ENCODE measurements at regions not wholly inside any gene's neighbourhood (a gene's known extent, or its start where the extent isn't known, plus 50 kb on each side); places are given as distances from the start of the nearest gene placed in this dataset.

- peak overlapping the region; percentile 50 for H3K4me3 ChIP-seq (ENCODE audit: low read depth, low read length)
- TF ChIP-seq MYC (IDR thresholded peaks at IDR 0.05; ENCODE audit: low read depth, low read length) = peak; percentile 37; the same call in 1 of the 2 replicates
- TF ChIP-seq CTCF (IDR thresholded peaks at IDR 0.05; ENCODE audit: low read depth, low read length) = no peak
- TF ChIP-seq MAX (IDR thresholded peaks at IDR 0.05; ENCODE audit: low read depth, low read length) = peak; percentile 9; the same call in 1 of the 2 replicates
- peak; percentile 85 for DNase-seq (ENCODE audit: low read depth)
These were observed 346.6 kb upstream of the KLF6 start for GRCh38 chr10:4131407-4132215.

GRCh38 chr10:4130685-4131084 lies 345.7 kb upstream of the KLF6 start:
- peak overlapping the region; percentile 50 for H3K4me3 ChIP-seq (ENCODE audit: low read depth, low read length)

GRCh38 chr10:4129866-4130477 lies 345.0 kb upstream of the KLF6 start:
- no peak for DNase-seq (ENCODE audit: low read depth)
- no peak for TF ChIP-seq MAX (IDR thresholded peaks at IDR 0.05; ENCODE audit: low read depth, low read length)
- no peak for TF ChIP-seq CTCF (IDR thresholded peaks at IDR 0.05; ENCODE audit: low read depth, low read length)
- no peak for TF ChIP-seq POLR2A (IDR thresholded peaks at IDR 0.05; ENCODE audit: extremely low read depth, insufficient read length)
- TF ChIP-seq MYC (IDR thresholded peaks at IDR 0.05; ENCODE audit: low read depth, low read length) = no peak
- peak overlapping the region; percentile 21 for H3K4me3 ChIP-seq (ENCODE audit: low read depth, low read length)

More at GRCh38 chr10:4130685-4131084, 345.7 kb upstream of the KLF6 start:
- DNase-seq (ENCODE audit: low read depth) = peak; percentile 87
- TF ChIP-seq POLR2A (IDR thresholded peaks at IDR 0.05; ENCODE audit: extremely low read depth, insufficient read length) (no peak), MAX (IDR thresholded peaks at IDR 0.05; ENCODE audit: low read depth, low read length) (peak; percentile 87), MYC (IDR thresholded peaks at IDR 0.05; ENCODE audit: low read depth, low read length) (peak; percentile 87), CTCF (IDR thresholded peaks at IDR 0.05; ENCODE audit: low read depth, low read length) (no peak)

GRCh38 chr10:4127518-4128315 lies 342.7 kb upstream of the KLF6 start:
- no peak for TF ChIP-seq MYC (IDR thresholded peaks at IDR 0.05; ENCODE audit: low read depth, low read length)
- no peak for TF ChIP-seq CTCF (IDR thresholded peaks at IDR 0.05; ENCODE audit: low read depth, low read length)
- TF ChIP-seq MAX (IDR thresholded peaks at IDR 0.05; ENCODE audit: low read depth, low read length) = no peak
- no peak for TF ChIP-seq POLR2A (IDR thresholded peaks at IDR 0.05; ENCODE audit: extremely low read depth, insufficient read length)
- no peak overlapping the region for H3K4me3 ChIP-seq (ENCODE audit: low read depth, low read length)
- peak; percentile 79 for DNase-seq (ENCODE audit: low read depth)

- TF ChIP-seq MYC (IDR thresholded peaks at IDR 0.05; ENCODE audit: low read depth, low read length) (no peak), POLR2A (IDR thresholded peaks at IDR 0.05; ENCODE audit: extremely low read depth, insufficient read length) (no peak), MAX (IDR thresholded peaks at IDR 0.05; ENCODE audit: low read depth, low read length) (no peak), CTCF (IDR thresholded peaks at IDR 0.05; ENCODE audit: low read depth, low read length) (no peak)
- no peak for DNase-seq (ENCODE audit: low read depth)
These were observed 340.8 kb upstream of the KLF6 start for GRCh38 chr10:4125776-4126175.

More at GRCh38 chr10:4125776-4126175, 340.8 kb upstream of the KLF6 start:
- H3K4me3 ChIP-seq (ENCODE audit: low read depth, low read length) = no peak overlapping the region

All from NB4 (cell line).